Erythroblast (primary cell): ENCODE measurements at regions not wholly inside any gene's neighbourhood (a gene's known extent, or its start where the extent isn't known, plus 50 kb on each side); places are given as distances from the start of the nearest gene placed in this dataset.

ENCODE experiments used
- GATA1 ChIP-seq: IDR thresholded peaks from 2 replicates; pipeline ENCODE4 v1.6.1; 2011; ENCODE audit warnings: low read depth, mild to moderate bottlenecking, control low read depth, low read length, moderate library complexity
- POLR2A ChIP-seq: IDR thresholded peaks from 2 replicates; pipeline ENCODE4 v1.6.1; 2011; ENCODE audit warnings: mild to moderate bottlenecking, low read length

DNA sequence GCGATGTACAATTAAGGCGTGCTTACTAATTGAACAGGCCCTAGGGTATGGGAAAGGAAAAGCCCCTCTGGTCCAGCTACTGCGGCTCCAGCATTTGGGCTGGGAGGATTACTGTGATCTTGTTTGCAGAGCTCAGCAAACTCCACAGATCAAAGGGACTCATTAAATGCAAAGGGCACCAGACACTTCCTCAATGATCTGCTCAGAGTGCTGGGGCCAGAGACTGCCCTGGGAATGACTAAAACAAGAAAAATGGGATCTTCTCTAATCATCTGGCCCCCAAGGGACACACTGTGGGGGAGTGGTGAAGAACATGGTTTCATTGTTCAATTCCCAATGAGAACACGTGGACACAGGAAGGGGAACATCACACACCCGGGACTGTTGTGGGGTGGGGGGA, 85.0 kb downstream of the MARCHF4 start:
- TF ChIP-seq POLR2A (no peak), GATA1 (no peak)
